A549 (cell line): ENCODE measurements at regions not wholly inside any gene's neighbourhood (a gene's known extent, or its start where the extent isn't known, plus 50 kb on each side); places are given as distances from the start of the nearest gene placed in this dataset.

ENCODE experiments used
- ATAC-seq, 2 experiments: fragments of 200-7000 bp in 1 of 2; fragments of >200 bp in 1 of 2; cut with Nextera tagmentation in 1 of 2; cut with Tn5 transposase in 1 of 2; 3 replicates each; pipeline versions ENCODE4 v1.8.0 to v1.9.1; 2018 to 2020; ENCODE audit warnings: mild to moderate bottlenecking in 1 of 2, moderate library complexity in 1 of 2
- CTCF ChIA-PET: fragments of 300-600 bp; sonication (Branson Sonifier 250); formaldehyde crosslinking; extraction: SDS; loops from one replicate; lab custom pipeline; 2021; ENCODE audit warnings: antibody characterized with exemption, inconsistent platforms; lab: Yijun Ruan, JAX
- POLR2A ChIA-PET: fragments of 350-600 bp; formaldehyde crosslinking; extraction: SDS; loops from one replicate; lab custom pipeline; 2021; ENCODE audit warnings: antibody characterized with exemption, inconsistent platforms; lab: Yijun Ruan, JAX
- DNase-seq, 2 experiments: peaks; one replicate each; pipeline versions ENCODE4 v3.0.0 to v3.0.0-alpha.2; 2011 to 2016; ENCODE audit warnings: low read depth in 1 of 2, low spot score in 1 of 2
- FAIRE-seq: peaks from 2 replicates; lab custom pipeline; 2011; peaks lifted over from hg19 to GRCh38; lab: Jason Lieb, UNC
- H3K27ac ChIP-seq, 2 experiments: fragments of >200 bp; sonication (Bioruptor Twin); formaldehyde crosslinking; 3 replicates each; pipeline ENCODE4 v1.5.1; 2016 to 2017
- H3K4me1 ChIP-seq: fragments of >200 bp; sonication (Bioruptor Twin); formaldehyde crosslinking; 3 replicates; pipeline ENCODE4 v1.6.1; 2016
- H3K4me2 ChIP-seq: fragments of >200 bp; sonication (Bioruptor Twin); formaldehyde crosslinking; 3 replicates; pipeline ENCODE4 v1.6.1; 2016
- H3K4me3 ChIP-seq: fragments of >200 bp; sonication (Bioruptor Twin); formaldehyde crosslinking; 3 replicates; pipeline ENCODE4 v1.5.1; 2016
- H3K9me3 ChIP-seq: fragments of >200 bp; sonication (Bioruptor Twin); formaldehyde crosslinking; 3 replicates; pipeline ENCODE4 v1.6.1; 2016
- BHLHE40 ChIP-seq: IDR thresholded peaks from 2 replicates; pipeline ENCODE4 v1.6.1; 2012; ENCODE audit warnings: low read depth, low read length, inconsistent platforms
- CHD4 ChIP-seq: fragments of 200-600 bp; sonication (generic); IDR thresholded peaks from 2 replicates; pipeline ENCODE4 v1.6.1; 2016; ENCODE audit warnings: antibody characterized with exemption, mild to moderate bottlenecking, borderline replicate concordance
- FOSB ChIP-seq: fragments of 250-450 bp; sonication (Bioruptor Pico); IDR thresholded peaks from 2 replicates; pipeline ENCODE4 v1.5.0; 2020; ENCODE audit warnings: mild to moderate bottlenecking, moderate library complexity
- FOSL2 ChIP-seq, 2 experiments: fragments of 450-650 bp in 1 of 2; fragments of >200 bp in 1 of 2; sonication (Bioruptor Twin) in 1 of 2; formaldehyde crosslinking; IDR thresholded peaks; 2 replicates each; pipeline versions ENCODE4 v1.5.0 to v1.6.1; 2016 to 2020; ENCODE audit warnings: mild to moderate bottlenecking in 1 of 2, moderate library complexity in 1 of 2
- GATA3 ChIP-seq: IDR thresholded peaks from 2 replicates; pipeline ENCODE4 v1.6.1; 2012; ENCODE audit warnings: borderline replicate concordance
- HEYL ChIP-seq: fragments of 250-450 bp; sonication (Bioruptor Pico); IDR thresholded peaks from 2 replicates; pipeline ENCODE4 v1.8.0; 2021; ENCODE audit warnings: mild to moderate bottlenecking, moderate library complexity
- JUN ChIP-seq, 2 experiments: fragments of >200 bp; sonication (Bioruptor Twin); formaldehyde crosslinking; IDR thresholded peaks; 2 replicates in 1 of 2; 3 replicates in 1 of 2; pipeline ENCODE4 v1.6.1; 2016 to 2017
- KDM1A ChIP-seq: fragments of 200-600 bp; sonication (generic); IDR thresholded peaks from 2 replicates; pipeline ENCODE4 v1.6.1; 2016; ENCODE audit warnings: low read depth, mild to moderate bottlenecking
- KDM5A ChIP-seq: fragments of 200-600 bp; sonication (generic); IDR thresholded peaks from 2 replicates; pipeline ENCODE4 v1.6.1; 2016; ENCODE audit warnings: antibody characterized with exemption, mild to moderate bottlenecking
- MAZ ChIP-seq: fragments of 150-350 bp; IDR thresholded peaks from 2 replicates; pipeline ENCODE4 v1.6.1; 2014; ENCODE audit warnings: antibody characterized with exemption, low read depth, low read length, borderline replicate concordance
- NPAS2 ChIP-seq: fragments of 250-450 bp; sonication (Bioruptor Pico); IDR thresholded peaks from 2 replicates; pipeline ENCODE4 v1.8.0; 2022; ENCODE audit warnings: mild to moderate bottlenecking, moderate library complexity, borderline replicate concordance
- PHF8 ChIP-seq: fragments of 200-600 bp; sonication (generic); IDR thresholded peaks from 2 replicates; pipeline ENCODE4 v1.6.1; 2016; ENCODE audit warnings: low read depth, mild to moderate bottlenecking, antibody characterized with exemption, moderate library complexity, borderline replicate concordance
- POLR2A ChIP-seq: IDR thresholded peaks from 2 replicates; pipeline ENCODE4 v1.6.1; 2012; ENCODE audit warnings: mild to moderate bottlenecking, low read length
- RAD21 ChIP-seq, 2 experiments: fragments of >200 bp in 1 of 2; sonication (Bioruptor Twin) in 1 of 2; formaldehyde crosslinking in 1 of 2; IDR thresholded peaks in 1 of 2; conservative IDR thresholded peaks in 1 of 2; 2 replicates in 1 of 2; 3 replicates in 1 of 2; pipeline ENCODE4 v1.6.1; 2012 to 2018; ENCODE audit warnings: inconsistent platforms in 1 of 2
- RFX5 ChIP-seq: fragments of 450-650 bp; IDR thresholded peaks from 2 replicates; pipeline ENCODE4 v1.7.1; 2014; ENCODE audit warnings: antibody characterized with exemption, mild to moderate bottlenecking, moderate library complexity
- RNF2 ChIP-seq: fragments of 200-600 bp; sonication (generic); IDR thresholded peaks from 2 replicates; pipeline ENCODE4 v1.6.1; 2016; ENCODE audit warnings: low read depth, mild to moderate bottlenecking, antibody characterized with exemption, moderate library complexity, borderline replicate concordance
- ZFP36 ChIP-seq: fragments of 450-650 bp; IDR thresholded peaks from 2 replicates; pipeline ENCODE4 v1.6.1; 2014; ENCODE audit warnings: borderline replicate concordance; ENCODE audit not compliant: partially characterized antibody
- ZNF302 ChIP-seq: fragments of 250-450 bp; sonication (Bioruptor Pico); IDR thresholded peaks from 2 replicates; pipeline ENCODE4 v1.9.0; 2021; ENCODE audit warnings: inconsistent platforms, mild to moderate bottlenecking, moderate library complexity
- WGBS: methylation state at CpG from one replicate; pipeline ENCODE4 v1.1.6; 2017; ENCODE audit errors: missing lambda C conversion rate; 5-methylcytosine and 5-hydroxymethylcytosine counted together
- TF ChIP-seq, protein P1 (sequence below): fragments of 200-600 bp; sonication (generic); IDR thresholded peaks from 2 replicates; pipeline ENCODE4 v1.6.1; 2016; ENCODE audit warnings: antibody characterized with exemption, mild to moderate bottlenecking, moderate library complexity
- TF ChIP-seq, protein P2 (sequence below): fragments of 450-650 bp; IDR thresholded peaks from 2 replicates; pipeline ENCODE4 v1.6.1; 2014; ENCODE audit warnings: antibody characterized with exemption
- TF ChIP-seq, protein P3 (sequence below): fragments of >200 bp; sonication (Bioruptor Twin); formaldehyde crosslinking; IDR thresholded peaks from 3 replicates; pipeline ENCODE4 v1.5.1; 2016
- TF ChIP-seq, protein P4 (sequence below): IDR thresholded peaks from 2 replicates; pipeline ENCODE4 v1.6.1; 2012; ENCODE audit warnings: low read depth, borderline replicate concordance
- TF ChIP-seq, protein P5 (sequence below): IDR thresholded peaks from 2 replicates; pipeline ENCODE4 v1.6.1; 2012
- TF ChIP-seq, protein P6 (sequence below): IDR thresholded peaks from 2 replicates; pipeline ENCODE4 v1.6.1; 2012
- TF ChIP-seq, protein P7 (sequence below): fragments of >200 bp; sonication (Bioruptor Twin); formaldehyde crosslinking; IDR thresholded peaks from 3 replicates; pipeline ENCODE4 v1.6.1; 2016
- TF ChIP-seq, protein P8 (sequence below): fragments of 150-350 bp; IDR thresholded peaks from 2 replicates; pipeline ENCODE4 v1.6.1; 2014; ENCODE audit warnings: low read depth, mild to moderate bottlenecking, low read length

DNA sequence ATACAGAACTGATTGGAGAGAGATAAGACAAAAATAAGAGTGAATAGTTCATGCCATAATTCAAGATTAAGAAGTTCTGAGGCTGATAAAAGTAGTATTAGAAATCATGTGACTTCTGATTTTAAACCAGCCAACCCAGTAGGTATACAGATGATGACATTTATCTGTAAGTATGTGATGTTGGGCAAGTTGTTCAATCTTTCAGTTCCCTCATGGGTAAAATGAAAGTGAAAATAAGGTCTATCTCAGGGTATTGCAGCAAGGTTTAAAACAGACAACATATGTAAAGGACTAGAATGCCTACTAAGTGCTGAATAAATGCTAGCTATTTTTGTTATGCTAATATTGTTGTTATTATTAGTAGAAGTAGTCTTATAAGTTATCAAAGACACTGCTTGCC, 1055.7 kb downstream of the NAALADL2 start:
- CTCF ChIA-PET, result no interaction called here
- Histone ChIP-seq H3K9me3 (no peaks in the 10 kb centered on the region), H3K4me3 (no peak overlapping the region), H3K4me2 (no peak overlapping the region), H3K27ac (no peak overlapping the region), H3K4me1 (no peaks in the 10 kb centered on the region)
- DNase-seq (no peak), ATAC-seq (no peak), FAIRE-seq (no peak)
- TF ChIP-seq, protein P1, sequence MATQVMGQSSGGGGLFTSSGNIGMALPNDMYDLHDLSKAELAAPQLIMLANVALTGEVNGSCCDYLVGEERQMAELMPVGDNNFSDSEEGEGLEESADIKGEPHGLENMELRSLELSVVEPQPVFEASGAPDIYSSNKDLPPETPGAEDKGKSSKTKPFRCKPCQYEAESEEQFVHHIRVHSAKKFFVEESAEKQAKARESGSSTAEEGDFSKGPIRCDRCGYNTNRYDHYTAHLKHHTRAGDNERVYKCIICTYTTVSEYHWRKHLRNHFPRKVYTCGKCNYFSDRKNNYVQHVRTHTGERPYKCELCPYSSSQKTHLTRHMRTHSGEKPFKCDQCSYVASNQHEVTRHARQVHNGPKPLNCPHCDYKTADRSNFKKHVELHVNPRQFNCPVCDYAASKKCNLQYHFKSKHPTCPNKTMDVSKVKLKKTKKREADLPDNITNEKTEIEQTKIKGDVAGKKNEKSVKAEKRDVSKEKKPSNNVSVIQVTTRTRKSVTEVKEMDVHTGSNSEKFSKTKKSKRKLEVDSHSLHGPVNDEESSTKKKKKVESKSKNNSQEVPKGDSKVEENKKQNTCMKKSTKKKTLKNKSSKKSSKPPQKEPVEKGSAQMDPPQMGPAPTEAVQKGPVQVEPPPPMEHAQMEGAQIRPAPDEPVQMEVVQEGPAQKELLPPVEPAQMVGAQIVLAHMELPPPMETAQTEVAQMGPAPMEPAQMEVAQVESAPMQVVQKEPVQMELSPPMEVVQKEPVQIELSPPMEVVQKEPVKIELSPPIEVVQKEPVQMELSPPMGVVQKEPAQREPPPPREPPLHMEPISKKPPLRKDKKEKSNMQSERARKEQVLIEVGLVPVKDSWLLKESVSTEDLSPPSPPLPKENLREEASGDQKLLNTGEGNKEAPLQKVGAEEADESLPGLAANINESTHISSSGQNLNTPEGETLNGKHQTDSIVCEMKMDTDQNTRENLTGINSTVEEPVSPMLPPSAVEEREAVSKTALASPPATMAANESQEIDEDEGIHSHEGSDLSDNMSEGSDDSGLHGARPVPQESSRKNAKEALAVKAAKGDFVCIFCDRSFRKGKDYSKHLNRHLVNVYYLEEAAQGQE, result no peak
- no peak for TF ChIP-seq CHD4
- no peak for TF ChIP-seq RAD21 (conservative IDR thresholded peaks at IDR 0.05 in 1 of 2, IDR thresholded peaks at IDR 0.05 in 1 of 2)
- TF ChIP-seq, protein P2, sequence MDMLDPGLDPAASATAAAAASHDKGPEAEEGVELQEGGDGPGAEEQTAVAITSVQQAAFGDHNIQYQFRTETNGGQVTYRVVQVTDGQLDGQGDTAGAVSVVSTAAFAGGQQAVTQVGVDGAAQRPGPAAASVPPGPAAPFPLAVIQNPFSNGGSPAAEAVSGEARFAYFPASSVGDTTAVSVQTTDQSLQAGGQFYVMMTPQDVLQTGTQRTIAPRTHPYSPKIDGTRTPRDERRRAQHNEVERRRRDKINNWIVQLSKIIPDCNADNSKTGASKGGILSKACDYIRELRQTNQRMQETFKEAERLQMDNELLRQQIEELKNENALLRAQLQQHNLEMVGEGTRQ, result no peak
- no peak for TF ChIP-seq GATA3
- TF ChIP-seq ZNF302 (CRISPR knock-in tag), result no peak
- TF ChIP-seq JUN (IDR thresholded peaks at IDR 0.05), result no peak
- TF ChIP-seq, protein P3, sequence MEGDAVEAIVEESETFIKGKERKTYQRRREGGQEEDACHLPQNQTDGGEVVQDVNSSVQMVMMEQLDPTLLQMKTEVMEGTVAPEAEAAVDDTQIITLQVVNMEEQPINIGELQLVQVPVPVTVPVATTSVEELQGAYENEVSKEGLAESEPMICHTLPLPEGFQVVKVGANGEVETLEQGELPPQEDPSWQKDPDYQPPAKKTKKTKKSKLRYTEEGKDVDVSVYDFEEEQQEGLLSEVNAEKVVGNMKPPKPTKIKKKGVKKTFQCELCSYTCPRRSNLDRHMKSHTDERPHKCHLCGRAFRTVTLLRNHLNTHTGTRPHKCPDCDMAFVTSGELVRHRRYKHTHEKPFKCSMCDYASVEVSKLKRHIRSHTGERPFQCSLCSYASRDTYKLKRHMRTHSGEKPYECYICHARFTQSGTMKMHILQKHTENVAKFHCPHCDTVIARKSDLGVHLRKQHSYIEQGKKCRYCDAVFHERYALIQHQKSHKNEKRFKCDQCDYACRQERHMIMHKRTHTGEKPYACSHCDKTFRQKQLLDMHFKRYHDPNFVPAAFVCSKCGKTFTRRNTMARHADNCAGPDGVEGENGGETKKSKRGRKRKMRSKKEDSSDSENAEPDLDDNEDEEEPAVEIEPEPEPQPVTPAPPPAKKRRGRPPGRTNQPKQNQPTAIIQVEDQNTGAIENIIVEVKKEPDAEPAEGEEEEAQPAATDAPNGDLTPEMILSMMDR, result no peak
- TF ChIP-seq, protein P4, sequence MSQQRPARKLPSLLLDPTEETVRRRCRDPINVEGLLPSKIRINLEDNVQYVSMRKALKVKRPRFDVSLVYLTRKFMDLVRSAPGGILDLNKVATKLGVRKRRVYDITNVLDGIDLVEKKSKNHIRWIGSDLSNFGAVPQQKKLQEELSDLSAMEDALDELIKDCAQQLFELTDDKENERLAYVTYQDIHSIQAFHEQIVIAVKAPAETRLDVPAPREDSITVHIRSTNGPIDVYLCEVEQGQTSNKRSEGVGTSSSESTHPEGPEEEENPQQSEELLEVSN, result no peak
- TF ChIP-seq ZFP36, result no peak
- no peak for TF ChIP-seq HEYL (CRISPR knock-in tag)
- TF ChIP-seq, protein P5, sequence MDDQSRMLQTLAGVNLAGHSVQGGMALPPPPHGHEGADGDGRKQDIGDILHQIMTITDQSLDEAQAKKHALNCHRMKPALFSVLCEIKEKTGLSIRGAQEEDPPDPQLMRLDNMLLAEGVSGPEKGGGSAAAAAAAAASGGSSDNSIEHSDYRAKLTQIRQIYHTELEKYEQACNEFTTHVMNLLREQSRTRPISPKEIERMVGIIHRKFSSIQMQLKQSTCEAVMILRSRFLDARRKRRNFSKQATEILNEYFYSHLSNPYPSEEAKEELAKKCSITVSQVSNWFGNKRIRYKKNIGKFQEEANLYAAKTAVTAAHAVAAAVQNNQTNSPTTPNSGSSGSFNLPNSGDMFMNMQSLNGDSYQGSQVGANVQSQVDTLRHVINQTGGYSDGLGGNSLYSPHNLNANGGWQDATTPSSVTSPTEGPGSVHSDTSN, result no peak
- no peak for TF ChIP-seq KDM1A
- TF ChIP-seq MAZ, result no peak
- no peak for TF ChIP-seq KDM5A
- TF ChIP-seq, protein P6, sequence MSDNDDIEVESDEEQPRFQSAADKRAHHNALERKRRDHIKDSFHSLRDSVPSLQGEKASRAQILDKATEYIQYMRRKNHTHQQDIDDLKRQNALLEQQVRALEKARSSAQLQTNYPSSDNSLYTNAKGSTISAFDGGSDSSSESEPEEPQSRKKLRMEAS, result no peak
- POLR2A ChIA-PET, result no interaction called here

DNA sequence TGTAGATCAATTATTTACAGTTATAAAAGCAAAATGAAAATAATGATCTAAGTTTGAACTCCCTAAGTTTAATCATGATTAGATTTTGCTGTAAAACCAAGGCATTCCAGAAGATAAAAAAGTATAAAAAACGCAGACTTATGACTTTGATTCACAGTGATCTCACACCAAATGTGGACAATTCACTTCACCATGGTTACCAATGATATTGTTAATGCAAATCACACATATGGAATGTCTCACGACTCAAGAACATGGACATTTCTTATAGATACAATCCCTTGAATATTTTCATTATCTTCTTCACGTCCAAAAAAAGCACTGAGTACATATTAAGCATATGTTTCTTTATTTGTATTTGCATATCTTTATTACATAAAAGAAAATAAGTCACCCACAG, 1054.2 kb downstream of the NAALADL2 start:
- WGBS, result 7% methylated on average over 3 of the region's 3 CpGs
- Histone ChIP-seq H3K4me3 (no peak overlapping the region), H3K4me2 (no peak overlapping the region), H3K9me3 (no peaks in the 10 kb centered on the region), H3K27ac (no peak overlapping the region), H3K4me1 (no peaks in the 10 kb centered on the region)
- CTCF ChIA-PET, result no interaction called here
- POLR2A ChIA-PET, result no interaction called here
- FAIRE-seq (no peak), DNase-seq (no peak), ATAC-seq (no peak)
- TF ChIP-seq RFX5 (no peak), FOSB (CRISPR knock-in tag) (no peak), GATA3 (no peak), FOSL2 (IDR thresholded peaks at IDR 0.05) (no peak), FOSL2 (CRISPR knock-in tag; IDR thresholded peaks at IDR 0.05) (no peak), NPAS2 (CRISPR knock-in tag) (no peak), BHLHE40 (no peak), KDM1A (no peak), PHF8 (no peak), RNF2 (no peak), POLR2A (no peak)
- TF ChIP-seq, protein P7, sequence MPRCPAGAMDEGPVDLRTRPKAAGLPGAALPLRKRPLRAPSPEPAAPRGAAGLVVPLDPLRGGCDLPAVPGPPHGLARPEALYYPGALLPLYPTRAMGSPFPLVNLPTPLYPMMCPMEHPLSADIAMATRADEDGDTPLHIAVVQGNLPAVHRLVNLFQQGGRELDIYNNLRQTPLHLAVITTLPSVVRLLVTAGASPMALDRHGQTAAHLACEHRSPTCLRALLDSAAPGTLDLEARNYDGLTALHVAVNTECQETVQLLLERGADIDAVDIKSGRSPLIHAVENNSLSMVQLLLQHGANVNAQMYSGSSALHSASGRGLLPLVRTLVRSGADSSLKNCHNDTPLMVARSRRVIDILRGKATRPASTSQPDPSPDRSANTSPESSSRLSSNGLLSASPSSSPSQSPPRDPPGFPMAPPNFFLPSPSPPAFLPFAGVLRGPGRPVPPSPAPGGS, result no peak
- TF ChIP-seq, protein P8, sequence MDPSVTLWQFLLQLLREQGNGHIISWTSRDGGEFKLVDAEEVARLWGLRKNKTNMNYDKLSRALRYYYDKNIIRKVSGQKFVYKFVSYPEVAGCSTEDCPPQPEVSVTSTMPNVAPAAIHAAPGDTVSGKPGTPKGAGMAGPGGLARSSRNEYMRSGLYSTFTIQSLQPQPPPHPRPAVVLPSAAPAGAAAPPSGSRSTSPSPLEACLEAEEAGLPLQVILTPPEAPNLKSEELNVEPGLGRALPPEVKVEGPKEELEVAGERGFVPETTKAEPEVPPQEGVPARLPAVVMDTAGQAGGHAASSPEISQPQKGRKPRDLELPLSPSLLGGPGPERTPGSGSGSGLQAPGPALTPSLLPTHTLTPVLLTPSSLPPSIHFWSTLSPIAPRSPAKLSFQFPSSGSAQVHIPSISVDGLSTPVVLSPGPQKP, result no peak
- TF ChIP-seq, protein P4, result no peak
